ENCODE measurements at regions not wholly inside any gene's neighbourhood (a gene's known extent, or its start where the extent isn't known, plus 50 kb on each side); places are given as distances from the start of the nearest gene placed in this dataset.

GRCh38 chr1:228824366-228824765 is 89.1 kb downstream of the RHOU start:
- no peak for DNase-seq (ENCODE audit: low spot score)

- DNase-seq (ENCODE audit: low spot score) = no peak
These were observed 89.8 kb downstream of the RHOU start for GRCh38 chr1:228825041-228825440.

GRCh38 chr1:228825840-228826484 is 90.7 kb downstream of the RHOU start:
- DNase-seq (ENCODE audit: low spot score) = no peak

- DNase-seq (ENCODE audit: low spot score) = no peak
These were observed 91.7 kb downstream of the RHOU start for GRCh38 chr1:228827019-228827418.

- no peak for DNase-seq (ENCODE audit: low spot score)
These were observed 92.9 kb downstream of the RHOU start for GRCh38 chr1:228828151-228828550.

GRCh38 chr1:228830185-228830953 is 95.1 kb downstream of the RHOU start:
- DNase-seq (ENCODE audit: low spot score) = no peak

GRCh38 chr1:228830954-228831481 is 95.7 kb downstream of the RHOU start:
- no peak for DNase-seq (ENCODE audit: low spot score)

- no peak for DNase-seq (ENCODE audit: low spot score)
These were observed 98.8 kb downstream of the RHOU start for GRCh38 chr1:228833911-228834688.

GRCh38 chr1:228835456-228835855 is 100.2 kb downstream of the RHOU start:
- no peak for DNase-seq (ENCODE audit: low spot score)

- no peak for DNase-seq (ENCODE audit: low spot score)
These were observed 100.6 kb downstream of the RHOU start for GRCh38 chr1:228835911-228836310.

GRCh38 chr1:228836427-228836826 is 101.1 kb downstream of the RHOU start:
- no peak for DNase-seq (ENCODE audit: low spot score)

- DNase-seq (ENCODE audit: low spot score) = no peak
These were observed 101.8 kb downstream of the RHOU start for GRCh38 chr1:228837032-228837431.

- DNase-seq (ENCODE audit: low spot score) = no peak
These were observed 102.8 kb downstream of the RHOU start for GRCh38 chr1:228837817-228838716.

GRCh38 chr1:228838717-228839500 is 103.6 kb downstream of the RHOU start:
- DNase-seq (ENCODE audit: low spot score) = no peak

GRCh38 chr1:228839656-228840055 is 104.4 kb downstream of the RHOU start:
- no peak for DNase-seq (ENCODE audit: low spot score)

- DNase-seq (ENCODE audit: low spot score) = no peak
These were observed 106.4 kb downstream of the RHOU start for GRCh38 chr1:228841632-228842031.

- peak; percentile 86 for DNase-seq (ENCODE audit: low spot score)
These were observed 107.0 kb downstream of the RHOU start for GRCh38 chr1:228842094-228842775.

- no peak for DNase-seq (ENCODE audit: low spot score)
These were observed 109.8 kb downstream of the RHOU start for GRCh38 chr1:228845101-228845500.

- no peak for DNase-seq (ENCODE audit: low spot score)
These were observed 111.7 kb downstream of the RHOU start for GRCh38 chr1:228846952-228847351.

Data from mesenteric fat pad (tissue), 1 donor.